ENCODE measurements at regions not wholly inside any gene's neighbourhood (a gene's known extent, or its start where the extent isn't known, plus 50 kb on each side); places are given as distances from the start of the nearest gene placed in this dataset.

- Mint-ChIP-seq H3K27ac (no peak overlapping the region), H3K36me3 (ENCODE audit: low read depth) (peaks cover under 1% of the 10 kb centered on the region; the same call in 1 of the 3 replicates)
- H3K4me2 ChIP-seq = no peak overlapping the region
These were observed 389.2 kb downstream of the CD83 start for GRCh38 chr6:14506656-14507246.

GRCh38 chr6:14509120-14509519 is 391.5 kb downstream of the CD83 start:
- no peak overlapping the region for H3K4me3 ChIP-seq
- Mint-ChIP-seq H3K36me3 (ENCODE audit: low read depth) (peaks cover 3% of the 10 kb centered on the region; the same call in 2 of the 3 replicates), H3K27ac (no peak overlapping the region), H3K4me3 (no peak overlapping the region), H3K9me3 (no peaks in the 10 kb centered on the region; the same call in 1 of the 3 replicates), H3K27me3 (ENCODE audit: insufficient read depth, low read depth, poor library complexity) (no peaks in the 10 kb centered on the region), H3K4me1 (peaks cover 6% of the 10 kb centered on the region; the same call in 2 of the 3 replicates)
- H3K27ac ChIP-seq (ENCODE audit: low read depth) = no peak overlapping the region
- no peaks in the 10 kb centered on the region for H3F3A ChIP-seq (replicated peaks; ENCODE audit: low read depth)
- ATAC-seq (no peak), DNase-seq (ENCODE audit: low spot score) (no peak)
- H3K9me2 ChIP-seq (ENCODE audit: insufficient read depth) = peaks cover 6% of the 10 kb centered on the region; the same call in 1 of the 2 replicates
- no peaks in the 10 kb centered on the region for H3K27me3 ChIP-seq (ENCODE audit: insufficient read depth)
- no peaks in the 10 kb centered on the region; the same call in 1 of the 2 replicates for H3K4me1 ChIP-seq (ENCODE audit: insufficient read depth)
- H2AFZ ChIP-seq = no peak overlapping the region
- H4K20me1 ChIP-seq (replicated peaks; ENCODE audit: insufficient read depth) = no peaks in the 10 kb centered on the region
- no peak overlapping the region for H3K4me2 ChIP-seq
- no peaks in the 10 kb centered on the region for H3K36me3 ChIP-seq (ENCODE audit: insufficient read depth)
- no peaks in the 10 kb centered on the region for H3K79me2 ChIP-seq (replicated peaks; ENCODE audit: insufficient read depth)
- no peak for TF ChIP-seq EZH2 (IDR thresholded peaks at IDR 0.05; ENCODE audit: low read depth, unreplicated experiment)
- no peak for TF ChIP-seq EZH2phosphoT487 (IDR thresholded peaks at IDR 0.05; ENCODE audit: unreplicated experiment)
- no peak for TF ChIP-seq NANOG (IDR thresholded peaks at IDR 0.05; ENCODE audit: borderline replicate concordance)
- no peak for TF ChIP-seq STAT1 (IDR thresholded peaks at IDR 0.05; ENCODE audit: unreplicated experiment)
- no peak for TF ChIP-seq POLR2AphosphoS5 (IDR thresholded peaks at IDR 0.05; ENCODE audit: low read depth)
- no peak for TF ChIP-seq JUNB (IDR thresholded peaks at IDR 0.05; ENCODE audit: unreplicated experiment)
- TF ChIP-seq CREB1 (CRISPR knock-in tag; IDR thresholded peaks at IDR 0.05; ENCODE audit: low read depth) = no peak
- TF ChIP-seq ZNF114 (CRISPR knock-in tag; IDR thresholded peaks at IDR 0.05) = no peak

More at GRCh38 chr6:14506656-14507246, 389.2 kb downstream of the CD83 start:
- Mint-ChIP-seq H3K27me3 (ENCODE audit: insufficient read depth, low read depth, poor library complexity) (peaks cover 3% of the 10 kb centered on the region), H3K9me3 (no peaks in the 10 kb centered on the region; the same call in 2 of the 3 replicates), H3K4me1 (no peaks in the 10 kb centered on the region), H3K4me3 (no peak overlapping the region)
- Histone ChIP-seq H3F3A (replicated peaks; ENCODE audit: low read depth) (no peaks in the 10 kb centered on the region), H3K79me2 (replicated peaks; ENCODE audit: insufficient read depth) (no peaks in the 10 kb centered on the region), H3K9me2 (ENCODE audit: insufficient read depth) (peaks cover 3% of the 10 kb centered on the region; the same call in 1 of the 2 replicates), H3K4me3 (no peak overlapping the region), H3K27ac (ENCODE audit: low read depth) (no peak overlapping the region), H3K36me3 (ENCODE audit: insufficient read depth) (no peaks in the 10 kb centered on the region; the same call in 1 of the 2 replicates), H3K4me1 (ENCODE audit: insufficient read depth) (no peaks in the 10 kb centered on the region), H4K20me1 (replicated peaks; ENCODE audit: insufficient read depth) (no peaks in the 10 kb centered on the region), H3K27me3 (ENCODE audit: insufficient read depth) (no peaks in the 10 kb centered on the region), H2AFZ (no peak overlapping the region)
- ATAC-seq = no peak
- TF ChIP-seq STAT1 (IDR thresholded peaks at IDR 0.05; ENCODE audit: unreplicated experiment) (no peak), REST (IDR thresholded peaks at IDR 0.05; ENCODE audit: unreplicated experiment) (no peak), POLR2AphosphoS5 (IDR thresholded peaks at IDR 0.05; ENCODE audit: low read depth) (no peak), JUNB (IDR thresholded peaks at IDR 0.05; ENCODE audit: unreplicated experiment) (no peak)
- DNase-seq (ENCODE audit: low spot score) = no peak
